COR-L47 (cell line): ENCODE measurements at regions not wholly inside any gene's neighbourhood (a gene's known extent, or its start where the extent isn't known, plus 50 kb on each side); places are given as distances from the start of the nearest gene placed in this dataset.
"Not testable (repeated sequence)": the region's sequence is repeated elsewhere in the genome, so short reads cannot be mapped to it uniquely, and the experiment has no call there.

Experiments used
- DNase-seq: peaks from one replicate; lab custom pipeline; 2025; lab: John Stamatoyannopoulos, UW

DNA sequence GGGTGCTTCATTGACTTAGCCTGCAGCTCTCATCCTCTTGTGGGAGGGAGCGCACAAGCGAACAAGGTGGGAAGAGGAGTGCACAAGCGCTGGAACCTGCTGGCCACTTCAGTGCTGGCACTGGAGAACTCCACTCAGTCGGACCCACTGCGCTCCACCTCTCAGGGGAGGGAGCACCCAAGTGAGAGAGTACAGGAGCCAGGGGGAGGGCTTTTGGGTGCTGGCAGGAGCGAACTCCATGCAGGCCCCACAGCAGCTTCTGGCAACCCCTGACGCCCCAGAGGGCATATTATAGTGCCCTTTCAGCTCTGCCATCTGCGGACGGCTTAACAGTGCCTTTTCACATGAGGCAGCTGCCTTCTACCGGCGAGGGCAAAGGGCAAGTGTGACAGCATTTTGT is 774.2 kb upstream of the COX7C start:
- no peak for DNase-seq

- no peak for DNase-seq
Observed at GRCh38 chr5:85849411-85849810, 768.3 kb upstream of the COX7C start.

DNA sequence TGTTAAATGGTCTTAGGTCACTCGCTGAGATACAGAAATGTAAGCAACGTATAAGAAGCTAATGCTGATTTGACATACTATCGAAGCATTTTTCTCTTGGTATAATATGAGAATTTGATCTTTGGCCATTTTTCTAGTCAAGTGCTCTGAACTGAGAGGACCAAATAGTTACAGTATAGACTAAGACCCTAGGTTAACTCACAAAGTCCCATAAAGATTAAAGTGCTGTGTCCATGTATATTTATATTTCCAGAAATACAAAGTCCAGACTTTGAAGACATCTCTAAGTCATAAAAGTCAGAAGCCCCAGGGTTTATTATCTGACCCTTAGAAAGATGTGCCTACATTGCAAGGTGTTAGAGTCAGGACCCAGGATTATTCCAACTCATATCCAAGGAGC is 752.4 kb upstream of the COX7C start:
- no peak for DNase-seq

- no peak for DNase-seq
Observed at GRCh38 chr5:85868070-85868469, 749.7 kb upstream of the COX7C start.

GRCh38 chr5:85893996-85894395 is 723.7 kb upstream of the COX7C start:
- no peak for DNase-seq

DNA sequence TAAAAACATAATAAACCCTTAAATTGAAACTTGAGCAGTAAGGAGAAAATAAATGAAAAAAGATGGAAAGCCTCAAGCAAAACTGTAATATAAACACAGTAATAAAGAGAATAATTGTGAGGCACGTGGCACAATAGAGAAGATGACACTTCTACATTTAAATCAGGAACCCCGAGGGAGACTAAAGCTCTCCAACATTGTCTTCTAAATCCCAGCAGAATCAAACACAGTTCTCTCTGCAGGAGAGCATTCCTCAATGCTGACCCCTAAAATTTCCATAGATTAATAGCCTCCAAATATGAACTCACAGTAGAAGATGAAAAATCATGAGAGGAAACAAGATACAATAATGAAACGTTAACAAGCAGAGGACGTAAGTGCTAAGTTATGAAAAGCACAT is 721.2 kb upstream of the COX7C start:
- DNase-seq = no peak

DNA sequence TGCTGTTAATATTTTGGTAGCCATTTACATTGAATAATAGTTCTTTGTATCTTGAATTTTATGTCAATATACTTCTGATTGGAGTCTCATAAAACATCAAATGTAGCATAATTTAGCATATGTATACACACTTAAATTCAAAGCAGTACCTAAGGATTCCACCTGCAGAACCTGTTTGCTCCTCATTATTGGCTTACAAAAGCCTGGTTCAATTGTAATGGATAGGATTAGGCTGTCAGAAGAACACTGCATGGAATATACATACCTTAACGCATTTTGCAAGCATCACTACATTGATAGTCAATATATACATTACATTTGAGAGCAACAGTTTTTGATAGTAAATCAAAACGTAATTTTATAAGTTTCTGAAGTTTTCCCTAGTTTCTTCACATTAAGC is 711.3 kb upstream of the COX7C start:
- no peak for DNase-seq

GRCh38 chr5:85910335-85910734 is 707.4 kb upstream of the COX7C start:
- DNase-seq = no peak

- no peak for DNase-seq
Observed at GRCh38 chr5:85920984-85921383, 696.8 kb upstream of the COX7C start.

- no peak for DNase-seq
Observed at GRCh38 chr5:85921590-85921989, 696.2 kb upstream of the COX7C start.

DNA sequence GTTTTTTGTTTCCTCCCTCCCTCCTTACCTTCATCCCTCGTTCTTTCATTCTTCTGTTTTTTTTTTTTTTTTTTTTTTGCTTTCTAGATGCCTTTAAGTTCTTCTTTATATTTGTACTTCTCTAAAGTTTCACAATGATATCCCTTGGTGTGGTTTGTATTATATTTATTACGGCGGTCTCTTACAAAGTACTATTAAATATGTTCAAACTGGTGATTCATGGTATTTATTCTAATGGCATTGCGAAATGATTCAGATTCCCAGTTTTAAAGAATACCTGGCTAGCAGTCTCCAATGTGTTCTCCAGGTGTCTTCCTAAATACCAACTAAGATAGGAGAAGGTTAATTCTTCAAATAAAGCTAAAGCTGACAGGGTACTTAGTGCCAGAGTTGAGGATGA is 690.1 kb upstream of the COX7C start:
- no peak for DNase-seq

DNA sequence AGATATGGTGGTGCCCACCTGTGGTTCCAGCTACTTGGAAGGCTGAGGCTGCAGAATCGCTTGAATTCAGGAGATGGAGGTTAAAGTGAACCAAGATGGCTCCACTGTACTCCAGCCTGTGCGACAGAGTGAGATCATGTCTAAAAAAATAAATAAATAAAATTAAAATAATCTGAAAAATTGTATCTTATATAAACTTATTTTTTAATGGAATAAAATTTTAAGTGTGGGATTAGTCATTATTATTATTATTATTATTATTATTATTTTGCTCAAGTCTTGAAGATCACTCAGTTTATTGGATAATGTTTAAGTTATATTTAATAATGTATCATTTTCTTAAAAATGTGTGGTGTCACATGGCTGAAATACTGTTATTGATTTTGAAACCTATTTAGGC is 688.0 kb upstream of the COX7C start:
- DNase-seq = no peak

- DNase-seq = no peak
Observed at GRCh38 chr5:85931220-85931619, 686.5 kb upstream of the COX7C start.

DNA sequence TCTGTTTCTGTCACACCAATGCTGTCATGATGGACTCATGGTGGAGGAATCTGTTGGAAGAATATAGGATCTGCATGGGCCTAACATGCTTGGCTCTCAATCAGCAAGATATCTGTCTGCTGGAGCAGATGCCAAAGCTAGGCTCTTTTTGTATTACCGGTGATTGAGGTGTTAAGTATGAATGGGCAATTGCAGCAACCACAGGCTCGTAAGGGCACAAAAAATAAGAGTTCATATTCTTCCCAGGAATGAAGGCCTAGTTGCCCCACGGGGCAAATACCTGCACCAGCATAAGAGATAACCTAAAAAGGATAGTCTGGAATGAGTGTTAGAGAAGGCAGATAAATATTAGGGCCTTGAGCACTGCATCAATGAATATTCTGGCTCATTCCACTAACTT is 679.5 kb upstream of the COX7C start:
- DNase-seq = no peak

DNA sequence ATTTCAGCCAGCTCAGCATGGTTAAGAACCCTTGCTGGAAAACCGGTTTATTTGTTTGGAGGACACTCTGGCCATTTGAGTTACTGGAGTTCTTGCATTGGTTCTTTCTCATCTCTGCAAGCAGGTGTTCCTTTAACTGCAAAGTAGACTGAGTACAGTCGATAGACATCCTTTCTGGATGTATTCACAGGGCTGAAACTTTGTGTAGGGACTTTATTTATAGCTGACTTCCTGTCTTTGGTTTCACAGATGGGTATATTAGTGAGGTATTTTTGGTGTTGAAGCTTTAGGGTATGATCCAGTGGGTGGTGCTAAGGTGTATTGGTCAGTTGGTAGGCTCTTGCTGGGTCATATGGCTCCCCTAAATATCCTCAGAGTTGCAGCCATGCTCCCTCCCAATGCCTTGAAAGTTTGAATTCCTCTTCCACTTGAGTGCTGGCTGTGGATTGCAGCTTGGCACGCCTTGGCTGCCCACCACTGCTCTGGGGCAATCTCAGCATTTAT is 666.0 kb upstream of the COX7C start:
- no peak for DNase-seq

- DNase-seq = no peak
Observed at GRCh38 chr5:85952680-85953079, 665.1 kb upstream of the COX7C start.

GRCh38 chr5:85967681-85968080 is 650.1 kb upstream of the COX7C start:
- DNase-seq = no peak

DNA sequence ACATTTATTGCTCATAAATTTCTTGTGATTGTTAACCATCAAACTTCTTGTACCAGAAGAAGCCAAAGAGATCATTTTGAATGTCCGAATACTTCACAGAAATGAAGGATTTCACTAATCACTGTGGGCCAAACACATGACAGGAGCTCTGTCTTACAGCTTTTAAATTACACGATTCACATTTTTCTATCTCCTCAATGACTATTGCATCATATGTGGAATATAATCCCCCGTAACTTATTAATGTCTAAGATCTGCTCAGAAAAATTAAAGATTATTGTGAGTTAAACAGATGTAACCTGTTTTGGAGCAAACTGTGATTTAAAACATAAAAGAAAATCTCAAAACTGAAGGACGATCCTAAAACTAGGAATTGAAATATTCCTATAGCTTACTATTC is 645.2 kb upstream of the COX7C start:
- no peak for DNase-seq

GRCh38 chr5:85985167-85985566 is 632.6 kb upstream of the COX7C start:
- no peak for DNase-seq

DNA sequence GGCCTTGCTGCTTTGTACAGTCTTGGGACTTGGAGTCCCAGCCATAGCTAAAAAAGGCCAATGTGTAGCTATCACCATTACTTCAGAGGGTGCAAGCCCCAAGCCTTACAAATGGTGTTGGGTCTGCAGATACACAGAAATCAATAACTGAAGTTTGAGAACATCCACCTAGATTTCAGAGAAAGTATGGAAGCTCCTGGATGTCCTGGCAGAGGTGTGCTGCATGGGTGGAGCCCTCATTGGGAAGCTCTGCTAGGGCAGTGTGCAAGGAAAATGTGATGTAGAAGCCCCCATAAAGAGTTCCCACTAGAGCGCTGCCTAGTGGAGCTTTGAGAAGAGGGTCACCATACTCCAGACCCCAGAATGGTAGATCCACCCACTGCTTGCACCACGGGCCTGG is 626.7 kb upstream of the COX7C start:
- DNase-seq = no peak

GRCh38 chr5:85994653-85995052 is 623.1 kb upstream of the COX7C start:
- not testable (repeated sequence) for DNase-seq

DNA sequence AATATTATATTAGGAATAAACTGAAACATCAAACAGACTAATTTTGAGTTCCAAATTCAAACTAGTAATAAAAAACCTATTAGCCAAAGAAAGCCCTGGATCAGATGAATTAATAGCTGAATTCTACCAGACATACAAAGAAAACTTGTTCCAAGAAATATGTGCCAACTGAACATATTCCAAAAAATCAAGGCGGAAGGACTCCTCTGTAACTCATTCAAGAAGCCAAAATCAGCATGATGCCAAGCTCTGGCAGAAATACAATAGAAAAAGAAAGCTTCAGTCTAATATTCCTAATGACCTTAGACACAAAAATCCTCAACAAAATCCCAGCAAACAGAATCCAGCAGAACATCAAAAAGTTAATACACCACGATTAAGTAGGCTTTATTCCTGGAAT is 619.1 kb upstream of the COX7C start:
- no peak for DNase-seq

GRCh38 chr5:86008293-86008692 is 609.4 kb upstream of the COX7C start:
- DNase-seq = no peak

DNA sequence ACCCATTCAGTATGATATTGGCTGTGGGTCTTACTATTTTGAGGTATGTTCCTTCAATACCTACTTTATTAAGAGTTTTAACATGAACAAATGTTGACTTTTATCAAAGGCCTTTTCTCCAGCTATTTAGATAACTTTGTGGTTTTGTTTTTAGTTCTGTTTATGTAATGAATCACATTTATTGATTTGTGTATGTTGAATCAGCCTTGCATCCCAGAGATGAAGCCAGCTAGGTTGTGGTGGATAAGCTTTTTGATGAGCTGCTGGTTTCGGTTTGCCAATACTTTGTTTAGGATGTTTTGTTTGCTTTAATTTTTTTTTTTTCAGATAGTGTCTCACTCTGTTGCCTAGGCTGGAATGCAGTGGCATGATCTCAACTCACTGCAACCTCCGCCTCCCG is 609.0 kb upstream of the COX7C start:
- no peak for DNase-seq

GRCh38 chr5:86011937-86012336 is 605.8 kb upstream of the COX7C start:
- no peak for DNase-seq
